Liver (tissue), 8 donors: ENCODE measurements at regions not wholly inside any gene's neighbourhood (a gene's known extent, or its start where the extent isn't known, plus 50 kb on each side); places are given as distances from the start of the nearest gene placed in this dataset.

ENCODE experiments used
- DNase-seq: peaks from one replicate; pipeline ENCODE4 v3.0.0-alpha.2; 2017; ENCODE audit warnings: low spot score
- H3K27ac ChIP-seq, 2 donors: one replicate each; pipeline ENCODE4 v1.7.0; 2013; ENCODE audit warnings: inconsistent platforms in 2 of 2, low read length in 2 of 2, control low read depth in 1 of 2, low read depth in 1 of 2, mild to moderate bottlenecking in 1 of 2
- H3K27me3 ChIP-seq, 4 donors: one replicate each; pipeline versions ENCODE4 v1.6.1 to v1.7.0; 2013; ENCODE audit warnings: low read length in 3 of 4, inconsistent platforms in 1 of 4, mild to moderate bottlenecking in 1 of 4, moderate library complexity in 1 of 4; ENCODE audit not compliant: control insufficient read depth in 4 of 4, insufficient read depth in 4 of 4
- H3K36me3 ChIP-seq, 4 donors: one replicate each; pipeline versions ENCODE4 v1.6.1 to v1.7.0; 2013; ENCODE audit warnings: low read length in 3 of 4, mild to moderate bottlenecking in 3 of 4, low read depth in 1 of 4, moderate library complexity in 1 of 4; ENCODE audit not compliant: control insufficient read depth in 4 of 4, insufficient read depth in 3 of 4
- H3K4me1 ChIP-seq, 4 donors: one replicate each; pipeline versions ENCODE4 v1.6.1 to v1.7.0; 2013; ENCODE audit warnings: low read length in 3 of 4, mild to moderate bottlenecking in 3 of 4, moderate library complexity in 1 of 4; ENCODE audit not compliant: control insufficient read depth in 4 of 4, insufficient read depth in 4 of 4
- H3K4me3 ChIP-seq, 3 donors: one replicate each; pipeline versions ENCODE4 v1.6.1 to v1.7.0; 2013; ENCODE audit warnings: low read length in 3 of 3, control low read depth in 1 of 3, low read depth in 1 of 3, mild to moderate bottlenecking in 1 of 3
- H3K9ac ChIP-seq, 2 donors: one replicate each; pipeline ENCODE4 v1.7.0; 2013; ENCODE audit warnings: low read length in 2 of 2, mild to moderate bottlenecking in 2 of 2, moderate library complexity in 2 of 2, control low read depth in 1 of 2, low read depth in 1 of 2
- H3K9me3 ChIP-seq, 4 donors: one replicate each; pipeline versions ENCODE4 v1.6.1 to v1.7.0; 2013; ENCODE audit warnings: low read length in 3 of 4; ENCODE audit not compliant: control insufficient read depth in 4 of 4
- ATF3 ChIP-seq: IDR thresholded peaks from 2 replicates; pipeline ENCODE4 v1.6.1; 2016; ENCODE audit warnings: antibody characterized with exemption
- EGR1 ChIP-seq, 2 donors: IDR thresholded peaks; 2 replicates each; pipeline ENCODE4 v1.6.1; 2016 to 2018; ENCODE audit warnings: antibody characterized with exemption in 2 of 2, low read depth in 2 of 2
- FOXA1 ChIP-seq: IDR thresholded peaks from 2 replicates; pipeline ENCODE4 v1.6.1; 2016; ENCODE audit warnings: antibody characterized with exemption
- FOXA2 ChIP-seq: IDR thresholded peaks from 2 replicates; pipeline ENCODE4 v1.6.1; 2016; ENCODE audit warnings: antibody characterized with exemption
- GABPA ChIP-seq, 2 donors: IDR thresholded peaks in 1 of 2; conservative IDR thresholded peaks in 1 of 2; 2 replicates each; pipeline ENCODE4 v1.6.1; 2016; ENCODE audit warnings: antibody characterized with exemption in 2 of 2, mild to moderate bottlenecking in 1 of 2, moderate library complexity in 1 of 2
- HNF4A ChIP-seq, 2 donors: conservative IDR thresholded peaks; 2 replicates each; pipeline ENCODE4 v1.6.1; 2016; ENCODE audit warnings: antibody characterized with exemption in 2 of 2, mild to moderate bottlenecking in 2 of 2
- HNF4G ChIP-seq: IDR thresholded peaks from 2 replicates; pipeline ENCODE4 v1.6.1; 2016; ENCODE audit warnings: antibody characterized with exemption
- JUND ChIP-seq, 2 donors: IDR thresholded peaks; 2 replicates each; pipeline ENCODE4 v1.6.1; 2016; ENCODE audit warnings: antibody characterized with exemption in 2 of 2
- MAX ChIP-seq: IDR thresholded peaks from 2 replicates; pipeline ENCODE4 v1.6.1; 2016; ENCODE audit warnings: antibody characterized with exemption
- NR2F2 ChIP-seq: IDR thresholded peaks from 2 replicates; pipeline ENCODE4 v1.6.1; 2016; ENCODE audit warnings: antibody characterized with exemption
- RAD21 ChIP-seq, 2 donors: IDR thresholded peaks; 2 replicates each; pipeline ENCODE4 v1.6.1; 2016; ENCODE audit warnings: antibody characterized with exemption in 2 of 2, mild to moderate bottlenecking in 2 of 2
- RXRA ChIP-seq, 2 donors: IDR thresholded peaks; 2 replicates each; pipeline ENCODE4 v1.6.1; 2017 to 2018; ENCODE audit warnings: antibody characterized with exemption in 2 of 2, mild to moderate bottlenecking in 1 of 2
- SP1 ChIP-seq: IDR thresholded peaks from 2 replicates; pipeline ENCODE4 v1.6.1; 2018; ENCODE audit warnings: antibody characterized with exemption, mild to moderate bottlenecking
- TAF1 ChIP-seq: conservative IDR thresholded peaks from 2 replicates; pipeline ENCODE4 v1.6.1; 2016; ENCODE audit warnings: antibody characterized with exemption, mild to moderate bottlenecking
- YY1 ChIP-seq: IDR thresholded peaks from 2 replicates; pipeline ENCODE4 v1.6.1; 2016; ENCODE audit warnings: antibody characterized with exemption, mild to moderate bottlenecking
- ZBTB33 ChIP-seq: IDR thresholded peaks from 2 replicates; pipeline ENCODE4 v1.6.1; 2016; ENCODE audit warnings: antibody characterized with exemption
- WGBS: extraction: QIAGEN DNeasy Blood & Tissue Kit; methylation state at CpG from one replicate; pipeline ENCODE4 v1.1.7; 2013; 5-methylcytosine and 5-hydroxymethylcytosine counted together
- TF ChIP-seq, protein P1 (sequence below): fragments of 150-350 bp; IDR thresholded peaks from 2 replicates; pipeline ENCODE4 v1.5.1; 2017; ENCODE audit warnings: improper control_type of control experiment, low read depth, low read length; ENCODE audit not compliant: missing input control
- TF ChIP-seq, protein P2 (sequence below): IDR thresholded peaks from 2 replicates; pipeline ENCODE4 v1.6.1; 2016; ENCODE audit warnings: antibody characterized with exemption, mild to moderate bottlenecking
- donor health status: healthy.
- donor health status: healthy.
- donor health status: healthy.
- donor health status: healthy.
- donor health status: healthy.

- Histone ChIP-seq H3K36me3 (no peaks in the 10 kb centered on the region), H3K9ac (peak overlapping the region in 1 of 2 donors; percentile 38), H3K4me1 (peaks cover 3 to 26% (median 10%) of the 10 kb centered on the region in 4 donors), H3K27me3 (no peaks in the 10 kb centered on the region), H3K9me3 (no peaks in the 10 kb centered on the region), H3K4me3 (no peak overlapping the region), H3K27ac (peak overlapping the region; percentile 76 to 80)
- TF ChIP-seq, protein P1, sequence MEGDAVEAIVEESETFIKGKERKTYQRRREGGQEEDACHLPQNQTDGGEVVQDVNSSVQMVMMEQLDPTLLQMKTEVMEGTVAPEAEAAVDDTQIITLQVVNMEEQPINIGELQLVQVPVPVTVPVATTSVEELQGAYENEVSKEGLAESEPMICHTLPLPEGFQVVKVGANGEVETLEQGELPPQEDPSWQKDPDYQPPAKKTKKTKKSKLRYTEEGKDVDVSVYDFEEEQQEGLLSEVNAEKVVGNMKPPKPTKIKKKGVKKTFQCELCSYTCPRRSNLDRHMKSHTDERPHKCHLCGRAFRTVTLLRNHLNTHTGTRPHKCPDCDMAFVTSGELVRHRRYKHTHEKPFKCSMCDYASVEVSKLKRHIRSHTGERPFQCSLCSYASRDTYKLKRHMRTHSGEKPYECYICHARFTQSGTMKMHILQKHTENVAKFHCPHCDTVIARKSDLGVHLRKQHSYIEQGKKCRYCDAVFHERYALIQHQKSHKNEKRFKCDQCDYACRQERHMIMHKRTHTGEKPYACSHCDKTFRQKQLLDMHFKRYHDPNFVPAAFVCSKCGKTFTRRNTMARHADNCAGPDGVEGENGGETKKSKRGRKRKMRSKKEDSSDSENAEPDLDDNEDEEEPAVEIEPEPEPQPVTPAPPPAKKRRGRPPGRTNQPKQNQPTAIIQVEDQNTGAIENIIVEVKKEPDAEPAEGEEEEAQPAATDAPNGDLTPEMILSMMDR: no peak
- TF ChIP-seq ZBTB33 (no peak), RXRA (IDR thresholded peaks at IDR 0.05) (peak in 1 of 2 donors; percentile 60), JUND (IDR thresholded peaks at IDR 0.05) (peak in 1 of 2 donors; percentile 17), YY1 (no peak), HNF4A (conservative IDR thresholded peaks at IDR 0.05) (peak in 1 of 2 donors; percentile 52)
- WGBS: 47% methylated on average over 7 of the region's 7 CpGs
- no peak for DNase-seq
Measured at GRCh38 chr9:90033028-90033650, 428.3 kb downstream of the GADD45G start.

GRCh38 chr9:90034071-90034470, 429.3 kb downstream of the GADD45G start:
- H3K9ac ChIP-seq: no peak overlapping the region
- H3K4me3 ChIP-seq: no peak overlapping the region
- H3K36me3 ChIP-seq: no peaks in the 10 kb centered on the region
- TF ChIP-seq TAF1: no peak
- TF ChIP-seq, protein P1: no peak
- no peak for TF ChIP-seq RXRA (IDR thresholded peaks at IDR 0.05)
- TF ChIP-seq GABPA (IDR thresholded peaks at IDR 0.05 in 1 of 2, conservative IDR thresholded peaks at IDR 0.05 in 1 of 2): no peak
- no peak for TF ChIP-seq EGR1 (IDR thresholded peaks at IDR 0.05; ENCODE audit: low read depth in 2 of 2)
- no peak for TF ChIP-seq HNF4A (conservative IDR thresholded peaks at IDR 0.05)
- no peak for TF ChIP-seq JUND (IDR thresholded peaks at IDR 0.05)
- TF ChIP-seq NR2F2: no peak
- TF ChIP-seq FOXA1: no peak
- TF ChIP-seq ATF3: no peak
- TF ChIP-seq, protein P2, sequence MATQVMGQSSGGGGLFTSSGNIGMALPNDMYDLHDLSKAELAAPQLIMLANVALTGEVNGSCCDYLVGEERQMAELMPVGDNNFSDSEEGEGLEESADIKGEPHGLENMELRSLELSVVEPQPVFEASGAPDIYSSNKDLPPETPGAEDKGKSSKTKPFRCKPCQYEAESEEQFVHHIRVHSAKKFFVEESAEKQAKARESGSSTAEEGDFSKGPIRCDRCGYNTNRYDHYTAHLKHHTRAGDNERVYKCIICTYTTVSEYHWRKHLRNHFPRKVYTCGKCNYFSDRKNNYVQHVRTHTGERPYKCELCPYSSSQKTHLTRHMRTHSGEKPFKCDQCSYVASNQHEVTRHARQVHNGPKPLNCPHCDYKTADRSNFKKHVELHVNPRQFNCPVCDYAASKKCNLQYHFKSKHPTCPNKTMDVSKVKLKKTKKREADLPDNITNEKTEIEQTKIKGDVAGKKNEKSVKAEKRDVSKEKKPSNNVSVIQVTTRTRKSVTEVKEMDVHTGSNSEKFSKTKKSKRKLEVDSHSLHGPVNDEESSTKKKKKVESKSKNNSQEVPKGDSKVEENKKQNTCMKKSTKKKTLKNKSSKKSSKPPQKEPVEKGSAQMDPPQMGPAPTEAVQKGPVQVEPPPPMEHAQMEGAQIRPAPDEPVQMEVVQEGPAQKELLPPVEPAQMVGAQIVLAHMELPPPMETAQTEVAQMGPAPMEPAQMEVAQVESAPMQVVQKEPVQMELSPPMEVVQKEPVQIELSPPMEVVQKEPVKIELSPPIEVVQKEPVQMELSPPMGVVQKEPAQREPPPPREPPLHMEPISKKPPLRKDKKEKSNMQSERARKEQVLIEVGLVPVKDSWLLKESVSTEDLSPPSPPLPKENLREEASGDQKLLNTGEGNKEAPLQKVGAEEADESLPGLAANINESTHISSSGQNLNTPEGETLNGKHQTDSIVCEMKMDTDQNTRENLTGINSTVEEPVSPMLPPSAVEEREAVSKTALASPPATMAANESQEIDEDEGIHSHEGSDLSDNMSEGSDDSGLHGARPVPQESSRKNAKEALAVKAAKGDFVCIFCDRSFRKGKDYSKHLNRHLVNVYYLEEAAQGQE: no peak
- TF ChIP-seq FOXA2: no peak
- no peak for TF ChIP-seq MAX
- no peak for TF ChIP-seq SP1
- TF ChIP-seq HNF4G: no peak
- TF ChIP-seq RAD21 (IDR thresholded peaks at IDR 0.05): no peak
- no peak for TF ChIP-seq ZBTB33
- no peak for TF ChIP-seq YY1
- DNase-seq: no peak
- H3K27me3 ChIP-seq: no peaks in the 10 kb centered on the region
- WGBS: 76% methylated on average over 5 of the region's 5 CpGs
- peaks cover 3 to 26% (median 10%) of the 10 kb centered on the region in 4 donors for H3K4me1 ChIP-seq
- no peak overlapping the region for H3K27ac ChIP-seq
- H3K9me3 ChIP-seq: no peaks in the 10 kb centered on the region
